ENCODE measurements at regions not wholly inside any gene's neighbourhood (a gene's known extent, or its start where the extent isn't known, plus 50 kb on each side); places are given as distances from the start of the nearest gene placed in this dataset.
"Not testable (repeated sequence)": the region's sequence is repeated elsewhere in the genome, so short reads cannot be mapped to it uniquely, and the experiment has no call there.

DNA sequence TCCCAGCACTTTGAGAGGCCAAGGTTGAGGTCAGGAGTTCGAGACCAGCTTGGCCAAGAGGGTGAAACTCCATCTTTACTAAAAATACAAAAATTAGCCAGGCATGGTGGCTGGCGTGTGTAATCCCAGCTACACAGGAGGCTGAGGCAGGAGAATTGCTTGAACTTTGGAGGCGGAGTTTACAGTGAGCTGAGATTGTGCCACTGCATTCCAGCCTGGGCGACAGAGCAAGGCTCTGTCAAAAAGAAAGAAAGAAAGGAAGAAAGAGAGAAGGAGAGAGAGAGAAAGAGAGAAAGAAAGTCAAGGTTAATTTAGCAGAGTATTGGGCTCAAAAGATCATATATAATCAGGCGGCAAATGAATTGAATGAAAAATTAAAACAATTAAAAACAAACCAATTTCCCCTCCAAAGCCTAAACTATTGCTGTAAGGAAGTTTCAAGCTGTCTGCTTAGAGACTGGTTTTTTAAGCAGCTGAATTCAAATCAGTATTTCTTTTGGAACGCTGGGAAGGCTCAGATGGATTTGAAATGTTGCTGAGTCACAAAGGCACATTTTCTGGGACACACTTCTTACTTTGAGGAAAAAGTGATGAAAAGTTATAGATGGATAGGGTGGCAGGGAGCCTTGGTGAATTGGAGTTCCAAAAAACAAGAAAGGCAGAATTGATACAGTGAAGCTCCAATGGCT is 81.3 kb upstream of the BHLHE40 start:
- DNase-seq = no peak

DNA sequence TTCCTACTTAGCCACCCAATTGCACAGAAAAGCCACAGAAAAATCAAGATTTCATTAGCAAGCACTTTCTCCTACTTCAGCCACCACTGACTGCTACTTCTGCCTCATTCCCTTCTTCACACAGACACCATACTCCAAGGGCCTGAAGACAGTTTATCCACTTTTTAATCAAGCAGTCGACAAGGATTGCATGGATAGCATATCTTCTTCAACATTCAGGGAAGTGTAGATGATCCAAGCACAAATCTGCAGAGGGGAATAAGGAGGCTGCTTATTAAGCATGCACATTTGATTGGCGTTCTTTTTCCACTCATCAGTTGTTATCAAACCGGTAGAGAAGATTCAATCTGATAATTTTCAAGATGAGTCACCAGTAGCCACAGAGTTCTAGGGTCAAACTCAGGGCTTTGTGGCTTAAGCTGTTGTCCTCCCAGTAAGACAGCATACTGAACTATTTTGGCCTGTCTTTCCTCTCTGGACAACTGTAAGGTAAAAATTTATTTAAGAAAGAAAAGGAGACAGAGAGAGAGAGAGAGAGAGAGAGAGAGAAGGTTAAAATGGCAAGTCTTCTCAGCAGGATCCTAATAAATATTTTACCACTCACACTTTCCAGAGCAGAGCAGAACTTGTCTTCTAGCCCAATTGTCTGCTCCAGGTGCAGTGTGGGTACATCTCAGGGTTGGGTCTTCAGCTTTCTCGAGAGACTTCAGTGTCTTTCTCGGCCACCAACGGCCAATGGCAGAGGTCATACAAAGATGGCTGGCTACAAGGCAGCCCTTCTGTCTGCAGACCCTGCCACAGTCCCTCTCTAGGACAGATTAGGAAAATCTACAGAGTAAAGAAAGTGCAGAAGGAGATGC is 80.6 kb upstream of the BHLHE40 start:
- no peak for DNase-seq

DNA sequence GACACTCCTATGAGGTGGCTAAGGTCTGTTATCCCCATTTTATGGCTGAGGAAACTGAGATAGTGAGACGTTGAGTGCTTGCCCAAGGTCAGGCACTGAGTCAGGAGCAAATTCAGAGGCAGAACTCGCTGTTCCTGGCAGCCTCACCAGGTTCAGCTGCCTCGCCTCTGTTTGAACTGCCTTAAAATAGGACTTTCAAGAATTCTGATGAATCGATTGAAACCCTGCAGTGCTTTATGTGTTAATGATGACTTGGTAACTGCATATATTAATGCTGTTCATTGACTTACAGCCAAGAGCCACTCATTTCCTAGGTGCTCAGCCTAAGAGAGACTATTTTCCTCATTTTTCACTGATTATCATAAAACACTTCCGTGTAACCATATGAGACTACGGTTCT is 79.5 kb upstream of the BHLHE40 start:
- no peak for DNase-seq

DNA sequence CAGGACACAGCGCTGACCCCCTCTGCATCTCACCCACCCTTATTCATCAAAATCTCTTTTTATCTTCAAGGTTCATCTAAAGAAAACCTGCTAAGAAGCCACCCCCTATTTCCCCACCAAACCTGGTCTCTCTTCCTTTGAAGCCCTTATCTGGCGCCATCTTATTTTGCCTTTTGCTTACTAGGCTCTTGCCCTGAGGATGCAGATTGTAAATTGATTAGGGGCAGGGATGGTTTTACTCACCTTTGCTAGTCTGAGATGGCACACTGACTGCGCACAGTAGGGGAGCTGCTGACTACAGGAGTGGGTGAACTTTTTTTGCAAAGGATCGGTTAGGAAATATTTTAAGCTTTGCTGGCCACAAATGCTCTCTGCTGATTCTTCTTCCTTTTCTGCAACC is 78.9 kb upstream of the BHLHE40 start:
- no peak for DNase-seq

DNA sequence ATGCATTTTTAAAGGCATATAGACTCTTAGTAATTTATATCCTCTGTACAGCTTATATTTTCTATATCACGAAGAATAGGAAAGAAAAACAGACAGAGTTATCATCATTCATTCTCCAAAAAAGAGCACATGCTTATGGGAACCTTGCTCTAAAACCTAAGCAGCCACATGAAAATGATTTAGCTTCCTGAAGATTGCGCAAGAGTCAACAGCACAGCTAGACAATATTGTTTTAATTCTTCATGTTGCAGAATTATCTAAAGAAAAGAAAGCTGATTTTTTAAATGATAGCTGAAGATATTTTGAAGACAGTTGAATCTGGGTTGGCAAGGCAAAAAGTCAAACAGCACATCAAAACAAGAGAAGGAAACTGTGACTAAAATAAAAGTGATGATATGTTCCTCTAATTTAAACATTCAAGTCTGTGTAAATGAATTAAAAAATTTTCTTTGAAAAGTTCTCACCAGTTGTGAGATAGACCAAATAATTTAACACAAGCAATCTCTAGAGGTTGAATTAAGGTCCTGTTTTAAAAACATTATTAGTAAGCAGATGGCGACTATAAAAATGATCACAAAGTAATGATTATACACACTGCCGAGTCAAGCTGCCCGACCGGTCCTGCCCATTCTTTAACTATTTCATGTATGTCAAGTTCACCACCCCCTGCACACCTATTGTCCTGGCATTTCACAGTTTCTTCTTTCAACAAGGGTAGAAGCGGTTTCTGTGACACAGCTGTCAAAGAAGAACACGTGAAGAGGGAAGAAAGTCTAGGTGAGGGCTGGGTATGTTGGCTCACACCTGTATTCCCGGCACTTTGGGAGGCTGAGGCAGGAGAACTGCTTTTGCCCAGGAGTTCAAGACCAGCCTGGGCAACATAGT is 74.2 kb upstream of the BHLHE40 start:
- no peak for DNase-seq

DNA sequence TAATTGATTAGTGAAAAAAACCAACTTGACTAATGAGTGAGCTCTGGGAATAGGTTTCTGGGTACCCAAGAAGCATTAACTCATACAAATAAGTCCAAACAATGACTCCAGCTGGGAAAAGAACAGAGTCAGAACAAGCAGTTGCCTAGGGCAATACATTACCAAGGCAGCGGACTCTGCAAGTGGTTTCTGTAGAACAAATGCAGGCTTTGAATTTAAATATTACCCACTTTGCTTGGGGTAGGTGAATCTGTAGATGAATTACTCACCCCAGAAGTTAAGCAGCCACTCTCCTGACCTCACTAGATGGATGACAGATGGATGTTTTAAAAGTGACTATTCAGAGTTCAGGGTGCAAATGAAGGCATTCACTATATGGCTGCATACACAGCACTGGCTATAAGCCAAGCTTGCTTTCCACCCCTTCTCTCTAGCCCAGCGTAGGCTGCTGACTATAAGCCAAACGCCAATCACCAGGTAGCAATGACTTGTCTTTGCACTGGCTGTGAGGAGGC is 73.1 kb upstream of the BHLHE40 start:
- DNase-seq = peak; percentile 37

DNA sequence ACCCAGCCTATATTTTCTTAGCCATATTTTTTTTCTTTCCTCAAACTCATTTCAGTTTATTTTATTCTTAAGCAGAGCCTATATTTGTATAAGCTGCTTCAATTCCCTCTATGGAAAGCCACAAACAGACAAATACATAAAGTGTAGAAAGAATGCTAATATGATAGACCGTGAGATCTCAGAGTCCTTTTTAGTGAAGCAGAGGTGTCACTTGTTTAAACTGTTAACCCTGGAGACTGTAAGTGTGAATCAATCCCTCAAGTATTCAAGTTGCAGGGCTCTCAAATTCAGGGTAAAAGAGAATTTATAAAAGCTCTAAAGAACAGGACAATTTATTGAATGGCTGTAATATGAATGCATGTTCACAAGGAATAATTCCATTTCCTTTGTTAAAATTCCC is 72.2 kb upstream of the BHLHE40 start:
- DNase-seq = no peak

DNA sequence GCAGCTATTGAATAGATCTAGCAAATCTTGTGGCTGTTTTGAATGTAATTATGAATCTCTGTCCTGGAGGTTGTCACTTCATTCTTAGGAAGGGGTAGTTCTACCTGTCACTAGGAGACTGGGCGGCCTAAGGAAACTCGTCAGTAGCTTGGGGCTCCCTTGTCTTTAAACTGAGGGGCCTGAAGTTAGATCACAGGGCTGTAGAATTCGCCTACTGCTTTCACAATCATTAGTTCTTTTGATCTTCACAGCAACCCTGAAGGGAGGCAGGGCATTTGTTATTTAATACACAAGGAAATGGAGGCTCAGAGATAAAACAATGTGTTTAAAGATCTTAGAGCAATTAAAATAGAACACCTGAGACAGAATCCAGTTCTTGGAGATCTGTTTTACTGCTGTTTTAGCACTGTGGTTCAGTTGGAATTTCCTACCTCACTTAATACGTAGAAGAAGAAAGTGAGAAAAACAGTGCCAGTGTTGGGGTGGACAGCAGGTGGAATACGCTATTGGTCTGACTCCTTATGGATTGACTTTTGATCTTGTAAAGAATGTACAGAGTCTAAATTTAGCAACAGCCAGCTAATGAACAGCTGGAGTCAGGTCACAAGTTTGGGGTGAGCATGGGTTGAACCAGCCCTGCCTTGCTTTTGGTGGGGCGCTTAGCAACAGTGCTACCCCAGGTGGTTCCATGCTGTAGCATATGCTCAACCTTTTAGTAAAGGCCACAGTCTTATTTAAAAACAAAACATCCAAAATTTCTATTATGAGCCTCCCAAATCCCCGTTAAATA is 71.4 kb upstream of the BHLHE40 start:
- DNase-seq = no peak

DNA sequence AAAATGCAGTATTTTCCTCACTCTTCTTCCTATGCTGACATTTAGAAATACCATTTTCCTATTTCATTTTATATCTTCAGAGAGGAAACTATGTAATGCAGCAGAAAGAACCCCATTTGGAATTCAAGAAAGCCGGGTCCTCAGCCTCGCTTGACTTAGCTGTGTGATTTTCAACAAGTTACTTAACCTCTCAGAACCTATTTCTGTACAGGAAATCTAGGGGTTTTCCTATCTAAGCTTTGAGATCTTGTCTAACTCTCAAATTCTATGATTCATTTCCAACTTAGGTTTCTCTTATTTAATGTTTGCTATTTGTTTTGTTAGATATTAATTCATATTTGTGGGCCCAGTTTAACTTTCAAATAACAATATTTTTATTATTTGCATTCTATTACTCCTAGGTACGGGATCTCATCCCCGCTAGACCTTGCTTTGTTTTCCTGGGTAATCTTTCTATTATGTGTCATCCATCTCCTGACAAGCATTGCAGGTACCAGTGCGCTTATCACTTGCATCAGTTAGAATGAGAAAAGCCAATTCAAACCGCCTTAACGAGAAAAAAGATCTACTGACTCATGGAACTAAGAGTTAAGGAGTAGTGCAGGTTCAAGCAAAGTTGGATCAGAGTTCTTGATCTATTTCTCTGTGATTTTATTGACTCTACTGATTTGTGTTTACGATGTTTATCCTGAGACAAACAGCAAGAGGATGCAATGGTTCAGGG is 70.6 kb upstream of the BHLHE40 start:
- DNase-seq = peak; percentile 35

DNA sequence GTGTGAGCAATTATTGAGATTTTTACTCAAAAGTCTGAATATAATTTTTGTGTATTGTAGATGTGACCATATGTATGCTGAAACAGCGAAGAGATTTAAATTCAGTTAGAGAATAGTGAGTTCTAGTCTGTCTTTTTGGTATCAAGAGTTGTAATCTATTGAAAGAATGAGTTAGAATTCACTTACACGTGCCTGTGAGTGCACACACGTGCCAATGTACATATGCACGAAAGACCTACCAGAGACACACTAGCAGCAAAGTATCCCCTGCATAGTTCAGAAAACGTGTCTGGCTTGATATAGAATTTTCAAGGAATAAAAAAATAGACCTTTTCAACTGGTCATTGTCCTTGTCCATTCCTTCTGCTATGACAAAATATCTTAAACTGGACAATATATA is 64.8 kb upstream of the BHLHE40 start:
- DNase-seq = no peak

DNA sequence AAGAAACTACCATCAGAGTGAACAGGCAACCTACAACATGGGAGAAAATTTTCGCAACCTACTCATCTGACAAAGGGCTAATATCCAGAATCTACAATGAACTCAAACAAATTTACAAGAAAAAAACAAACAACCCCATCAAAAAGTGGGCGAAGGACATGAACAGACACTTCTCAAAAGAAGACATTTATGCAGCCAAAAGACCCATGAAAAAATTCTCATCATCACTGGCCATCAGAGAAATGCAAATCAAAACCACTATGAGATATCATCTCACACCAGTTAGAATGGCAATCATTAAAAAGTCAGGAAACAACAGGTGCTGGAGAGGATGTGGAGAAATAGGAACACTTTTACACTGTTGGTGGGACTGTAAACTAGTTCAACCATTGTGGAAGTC is 57.6 kb upstream of the BHLHE40 start:
- DNase-seq = not testable (repeated sequence)

DNA sequence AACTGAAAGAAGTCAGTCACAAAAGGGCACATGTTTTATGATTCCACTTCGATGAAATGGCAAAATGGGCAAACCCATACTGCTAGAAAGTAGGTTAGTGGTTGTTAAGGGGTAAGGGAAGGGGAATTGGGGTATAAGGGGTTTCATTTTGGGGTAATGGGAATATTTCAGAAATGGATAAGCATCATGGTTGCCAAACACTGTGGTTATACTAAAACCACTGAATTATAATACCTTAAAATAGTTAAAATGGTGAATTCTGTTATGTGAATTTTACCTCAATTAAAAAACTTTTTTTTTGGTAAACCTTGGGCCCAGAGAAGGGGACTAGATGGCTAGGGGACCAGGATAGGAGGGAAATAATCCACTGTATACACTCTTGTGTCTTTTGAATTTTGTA is 52.3 kb upstream of the BHLHE40 start:
- no peak for DNase-seq

DNA sequence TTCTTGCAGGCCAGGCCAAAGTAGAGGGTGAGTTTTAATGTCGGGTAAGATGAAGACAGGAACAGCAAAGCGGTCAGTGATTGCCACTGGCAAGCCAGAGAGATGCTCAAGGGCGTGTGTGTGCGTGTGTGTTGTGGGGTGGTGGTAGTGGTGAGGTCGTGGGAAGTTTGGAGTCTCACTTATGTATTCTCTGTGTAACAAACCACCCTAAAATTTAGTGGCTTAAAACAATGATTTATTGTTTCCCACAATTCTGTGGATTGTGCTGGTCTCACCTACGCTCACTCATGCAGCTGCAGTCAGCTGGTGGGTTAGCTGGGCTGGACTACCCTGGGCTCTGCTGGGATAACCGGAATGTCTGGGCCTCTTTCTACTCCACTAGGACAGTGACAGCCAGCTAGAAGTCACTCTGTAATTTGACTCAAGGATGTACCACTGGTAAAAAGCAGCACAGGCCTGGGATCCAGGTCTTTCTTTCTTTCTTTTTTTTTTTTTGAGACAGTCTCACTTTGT is 50.9 kb upstream of the BHLHE40 start:
- DNase-seq = no peak

Data from stimulated activated CD4-positive, alpha-beta T cell treated with anti-CD3 and anti-CD28 coated beads, Interleukin-4, amount 100 ng/mL, for 24 hours (primary cell).